Stomach (tissue), 8 donors: ENCODE measurements at regions not wholly inside any gene's neighbourhood (a gene's known extent, or its start where the extent isn't known, plus 50 kb on each side); places are given as distances from the start of the nearest gene placed in this dataset.

Source experiments
- DNase-seq, 2 donors: peaks; one replicate each; pipeline versions ENCODE4 v3.0.0 to v3.0.0-alpha.2; 2013 to 2019
- H3K27ac ChIP-seq, 5 donors: fragments of 200-600 bp in 4 of 5; sonication (generic) in 4 of 5; one replicate each; pipeline ENCODE4 v1.5.1; 2013 to 2019; ENCODE audit warnings: mild to moderate bottlenecking in 1 of 5, moderate library complexity in 1 of 5
- H3K27me3 ChIP-seq, 3 donors: fragments of 200-600 bp; sonication (generic); one replicate each; pipeline ENCODE4 v1.5.1; 2017 to 2019; ENCODE audit warnings: mixed run types in 1 of 3
- H3K36me3 ChIP-seq, 4 donors: fragments of 200-600 bp; sonication (generic); 1 replicate in 3 of 4; 2 replicates in 1 of 4; pipeline ENCODE4 v1.5.1; 2016 to 2019
- H3K4me1 ChIP-seq, 4 donors: fragments of 200-600 bp; sonication (generic); one replicate each; pipeline ENCODE4 v1.5.1; 2016 to 2019
- H3K4me3 ChIP-seq, 4 donors: fragments of 200-600 bp; sonication (generic) in 3 of 4; one replicate each; pipeline ENCODE4 v1.5.1; 2016 to 2019; ENCODE audit warnings: mild to moderate bottlenecking in 1 of 4
- H3K9me3 ChIP-seq, 4 donors: fragments of 200-600 bp; sonication (generic); one replicate each; pipeline ENCODE4 v1.5.1; 2016 to 2019
- EP300 ChIP-seq: sonication (generic); formaldehyde crosslinking; IDR thresholded peaks from one replicate; pipeline ENCODE4 v1.6.1; 2017; ENCODE audit warnings: antibody characterized with exemption
- POLR2A ChIP-seq, 4 donors: fragments of 450-650 bp; IDR thresholded peaks; one replicate each; pipeline ENCODE4 v1.6.1; 2016; ENCODE audit warnings: antibody characterized with exemption in 4 of 4, control low read depth in 2 of 4, mild to moderate bottlenecking in 1 of 4, moderate library complexity in 1 of 4
- POLR2AphosphoS5 ChIP-seq, 3 donors: sonication (generic); formaldehyde crosslinking; IDR thresholded peaks; one replicate each; pipeline ENCODE4 v1.6.1; 2016; ENCODE audit warnings: antibody characterized with exemption in 3 of 3
- WGBS, 5 donors: extraction: QIAGEN DNeasy Blood & Tissue Kit in 3 of 5; methylation state at CpG; one replicate each; pipeline versions ENCODE4 v1.1.5 to v1.1.7; 2013 to 2018; 5-methylcytosine and 5-hydroxymethylcytosine counted together
- intact Hi-C: fragments of 100-400 bp; cut with DNase I; formaldehyde crosslinking; loops from one replicate; pipeline ENCODE4 v1.15.1; 2023; ENCODE audit warnings: low total_unique reads
- TF ChIP-seq, protein P1 (sequence below), 7 experiments: fragments of 450-650 bp in 4 of 7; fragments of 200-600 bp in 3 of 7; sonication (generic) in 3 of 7; IDR thresholded peaks; one replicate each; pipeline ENCODE4 v1.5.1; 2016 to 2019; ENCODE audit warnings: antibody characterized with exemption in 7 of 7, control low read depth in 2 of 7, mild to moderate bottlenecking in 1 of 7
- donor health status: healthy with polysubstance abuse.
- donor health status: Bipolar disorder and iron deficiency.
- donor health status: healthy.

DNA sequence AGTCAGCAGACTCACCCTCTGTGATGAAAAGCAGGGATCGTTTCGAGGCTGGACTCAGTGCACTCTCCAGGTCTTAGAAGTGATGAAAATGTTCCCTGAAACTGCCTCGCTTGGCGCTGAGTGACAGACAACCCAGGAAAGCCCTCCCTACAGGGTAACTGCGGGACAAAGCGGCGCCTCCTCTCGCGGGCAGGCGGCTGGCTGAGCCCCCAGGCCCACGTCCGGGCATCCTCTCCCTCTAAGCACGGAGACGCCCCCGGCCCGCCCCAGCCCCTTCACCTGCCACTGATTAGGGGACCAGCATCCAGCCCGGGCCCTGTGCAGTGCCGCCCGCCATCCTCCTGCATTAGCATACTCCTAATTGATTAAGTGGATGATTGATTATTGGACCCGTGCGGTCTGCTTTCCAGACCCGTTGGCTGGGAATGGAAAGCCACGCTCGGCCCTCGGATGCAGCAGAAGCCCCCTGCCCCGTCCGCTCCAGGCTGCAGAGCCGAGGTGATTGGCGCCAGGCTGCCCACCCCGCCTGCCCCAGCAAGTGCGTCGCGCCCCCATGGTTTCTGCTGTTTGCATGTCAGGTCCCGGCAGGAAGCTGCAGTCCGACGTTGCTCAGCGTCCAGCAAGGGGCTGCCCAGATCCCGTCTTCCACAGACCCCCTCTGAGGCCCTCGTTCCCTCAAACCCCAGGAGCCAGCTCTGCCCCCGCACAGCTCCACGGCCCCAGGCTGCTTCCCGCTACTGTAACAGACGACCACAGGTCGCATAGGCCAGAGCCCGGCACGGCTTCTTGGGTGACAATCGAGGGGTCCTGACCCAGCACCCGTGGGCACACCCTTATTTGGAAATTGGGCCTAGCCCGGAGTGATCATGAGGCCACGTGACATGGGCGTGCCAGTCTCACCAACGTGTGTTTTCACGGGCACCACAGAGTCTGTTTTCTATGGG is 131.6 kb downstream of the DLL1 start:
- intact Hi-C loops = no loop called here
- DNase-seq = no peak

DNA sequence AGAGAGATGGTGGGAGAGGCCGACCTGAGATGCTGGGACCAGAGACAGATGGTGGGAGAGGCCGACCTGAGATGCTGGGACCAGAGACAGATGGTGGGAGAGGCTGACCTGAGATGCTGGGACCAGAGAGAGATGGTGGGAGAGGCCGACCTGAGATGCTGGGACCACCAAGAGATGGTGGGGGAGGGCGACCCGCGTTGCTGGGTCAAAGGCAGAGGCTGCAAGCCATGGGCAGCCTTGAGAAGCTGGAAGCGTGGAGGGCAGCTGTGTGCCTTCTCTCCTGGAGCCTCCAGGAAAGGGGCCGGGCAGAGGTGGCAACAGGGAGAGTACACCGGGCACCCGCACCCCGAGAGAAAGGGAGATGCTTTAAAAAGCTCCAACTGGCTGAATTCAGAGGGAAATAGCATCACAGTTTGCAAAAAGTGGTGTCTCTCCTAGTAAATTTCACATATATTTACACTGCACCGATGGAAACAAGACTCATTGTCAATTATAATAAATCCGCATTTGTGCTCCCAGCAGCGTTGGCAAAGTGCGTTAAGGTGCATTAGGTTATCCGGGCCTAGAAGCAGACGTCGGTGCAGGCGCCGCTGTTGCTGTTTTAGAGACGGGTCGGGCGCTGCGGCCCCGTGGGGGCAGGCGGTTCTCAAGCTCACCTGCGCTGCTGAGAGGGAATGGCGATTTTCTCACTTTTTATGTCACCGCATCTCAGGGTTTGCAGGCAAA is 132.4 kb downstream of the DLL1 start:
- TF ChIP-seq POLR2AphosphoS5 (IDR thresholded peaks at IDR 0.05) = no peak
- no peak for TF ChIP-seq POLR2A (IDR thresholded peaks at IDR 0.05)
- TF ChIP-seq EP300 = no peak
- TF ChIP-seq, protein P1, sequence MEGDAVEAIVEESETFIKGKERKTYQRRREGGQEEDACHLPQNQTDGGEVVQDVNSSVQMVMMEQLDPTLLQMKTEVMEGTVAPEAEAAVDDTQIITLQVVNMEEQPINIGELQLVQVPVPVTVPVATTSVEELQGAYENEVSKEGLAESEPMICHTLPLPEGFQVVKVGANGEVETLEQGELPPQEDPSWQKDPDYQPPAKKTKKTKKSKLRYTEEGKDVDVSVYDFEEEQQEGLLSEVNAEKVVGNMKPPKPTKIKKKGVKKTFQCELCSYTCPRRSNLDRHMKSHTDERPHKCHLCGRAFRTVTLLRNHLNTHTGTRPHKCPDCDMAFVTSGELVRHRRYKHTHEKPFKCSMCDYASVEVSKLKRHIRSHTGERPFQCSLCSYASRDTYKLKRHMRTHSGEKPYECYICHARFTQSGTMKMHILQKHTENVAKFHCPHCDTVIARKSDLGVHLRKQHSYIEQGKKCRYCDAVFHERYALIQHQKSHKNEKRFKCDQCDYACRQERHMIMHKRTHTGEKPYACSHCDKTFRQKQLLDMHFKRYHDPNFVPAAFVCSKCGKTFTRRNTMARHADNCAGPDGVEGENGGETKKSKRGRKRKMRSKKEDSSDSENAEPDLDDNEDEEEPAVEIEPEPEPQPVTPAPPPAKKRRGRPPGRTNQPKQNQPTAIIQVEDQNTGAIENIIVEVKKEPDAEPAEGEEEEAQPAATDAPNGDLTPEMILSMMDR (IDR thresholded peaks at IDR 0.05) = no peak
- intact Hi-C loops = no loop called here
- 84 to 93% (median 89%) methylated on average over 29 of the region's 29 CpGs for WGBS, 5 donors
- no peak for DNase-seq
- Histone ChIP-seq H3K27me3 (peaks cover 0 to 3% (median 0%) of the 10 kb centered on the region in 3 donors), H3K4me1 (peaks cover 0 to 4% (median 3%) of the 10 kb centered on the region in 4 donors), H3K9me3 (no peaks in the 10 kb centered on the region), H3K27ac (no peak overlapping the region), H3K36me3 (no peaks in the 10 kb centered on the region), H3K4me3 (no peak overlapping the region)

More for the DNA sequence above, 131.6 kb downstream of the DLL1 start:
- no peaks in the 10 kb centered on the region for H3K27me3 ChIP-seq
- no peaks in the 10 kb centered on the region for H3K36me3 ChIP-seq
- no peaks in the 10 kb centered on the region for H3K9me3 ChIP-seq
- TF ChIP-seq, protein P1 (IDR thresholded peaks at IDR 0.05) = no peak
- TF ChIP-seq EP300 (no peak), POLR2AphosphoS5 (IDR thresholded peaks at IDR 0.05) (no peak), POLR2A (IDR thresholded peaks at IDR 0.05) (no peak)
- WGBS, 5 donors = 83 to 91% (median 89%) methylated on average over 36 to 53 of the region's 53 CpGs
- H3K4me3 ChIP-seq = no peak overlapping the region
- H3K4me1 ChIP-seq = no peaks in the 10 kb centered on the region
- H3K27ac ChIP-seq = no peak overlapping the region

DNA sequence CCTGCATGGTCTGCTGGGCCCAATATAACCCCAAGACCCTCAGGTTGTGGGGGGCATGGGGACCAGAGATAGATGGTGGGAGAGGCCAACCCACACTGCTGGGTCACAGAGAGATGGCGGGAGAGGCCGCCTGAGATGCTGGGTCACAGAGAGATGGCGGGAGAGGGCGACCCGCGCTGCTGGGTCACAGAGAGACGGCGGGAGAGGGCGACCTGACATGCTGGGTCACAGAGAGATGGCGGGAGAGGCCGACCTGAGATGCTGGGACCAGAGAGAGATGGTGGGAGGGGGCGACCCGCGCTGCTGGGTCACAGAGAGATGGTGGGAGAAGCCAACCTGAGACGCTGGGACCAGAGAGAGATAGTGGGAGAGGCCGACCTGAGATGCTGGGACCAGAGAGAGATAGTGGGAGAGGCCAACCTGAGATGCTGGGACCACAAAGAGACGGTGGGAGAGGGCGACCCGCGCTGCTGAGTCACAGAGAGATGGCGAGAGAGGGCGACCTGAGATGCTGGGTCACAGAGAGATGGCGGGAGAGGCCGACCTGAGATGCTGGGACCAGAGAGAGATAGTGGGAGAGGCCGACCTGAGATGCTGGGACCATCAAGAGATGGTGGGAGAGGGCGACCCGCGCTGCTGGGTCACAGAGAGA is 133.2 kb downstream of the DLL1 start:
- peaks cover 0 to 9% (median 0%) of the 10 kb centered on the region in 3 donors for H3K27me3 ChIP-seq

More for the DNA sequence above, 133.2 kb downstream of the DLL1 start:
- TF ChIP-seq POLR2AphosphoS5 (IDR thresholded peaks at IDR 0.05) (no peak), EP300 (no peak), POLR2A (IDR thresholded peaks at IDR 0.05) (no peak)
- TF ChIP-seq, protein P1 (IDR thresholded peaks at IDR 0.05) = no peak
- Histone ChIP-seq H3K36me3 (no peaks in the 10 kb centered on the region), H3K4me3 (no peak overlapping the region), H3K9me3 (no peaks in the 10 kb centered on the region), H3K27ac (no peak overlapping the region), H3K4me1 (peaks cover 8 to 12% (median 10%) of the 10 kb centered on the region in 4 donors)
- WGBS, 5 donors = 82 to 95% (median 91%) methylated on average over 28 of the region's 28 CpGs
- intact Hi-C loops = no loop called here
- no peak for DNase-seq
